HG02798 (cell line): ENCODE measurements at regions not wholly inside any gene's neighbourhood (a gene's known extent, or its start where the extent isn't known, plus 50 kb on each side); places are given as distances from the start of the nearest gene placed in this dataset.
A peak's percentile ranks its signal among the peaks of the same experiment; 100 is the strongest.

ENCODE experiments used
- ATAC-seq: cut with Tn5 transposase; IDR thresholded peaks from one replicate; pipeline ENCODE4 v1.9.1; 2021; ENCODE audit warnings: mild to moderate bottlenecking; ENCODE audit not compliant: unreplicated experiment, poor library complexity

GRCh38 chr10:78630944-78631838 lies 437.6 kb upstream of the ZMIZ1 start:
- peak; percentile 63 for ATAC-seq

- no peak for ATAC-seq
Observed at GRCh38 chr10:78634389-78634815, 434.4 kb upstream of the ZMIZ1 start.

- ATAC-seq: no peak
Observed at GRCh38 chr10:78634835-78635234, 433.9 kb upstream of the ZMIZ1 start.

- ATAC-seq: no peak
Observed at GRCh38 chr10:78639629-78640028, 429.1 kb upstream of the ZMIZ1 start.

- no peak for ATAC-seq
Observed at GRCh38 chr10:78640796-78641636, 427.8 kb upstream of the ZMIZ1 start.

- ATAC-seq: no peak
Observed at GRCh38 chr10:78641693-78642092, 427.1 kb upstream of the ZMIZ1 start.

- ATAC-seq: no peak
Observed at GRCh38 chr10:78642269-78642816, 426.4 kb upstream of the ZMIZ1 start.

- no peak for ATAC-seq
Observed at GRCh38 chr10:78643513-78643912, 425.3 kb upstream of the ZMIZ1 start.

- ATAC-seq: no peak
Observed at GRCh38 chr10:78644550-78644949, 424.2 kb upstream of the ZMIZ1 start.

- no peak for ATAC-seq
Observed at GRCh38 chr10:78645169-78645686, 423.5 kb upstream of the ZMIZ1 start.

GRCh38 chr10:78645975-78646374 lies 422.8 kb upstream of the ZMIZ1 start:
- no peak for ATAC-seq

GRCh38 chr10:78648256-78648860 lies 420.4 kb upstream of the ZMIZ1 start:
- no peak for ATAC-seq

- ATAC-seq: no peak
Observed at GRCh38 chr10:78649429-78649828, 419.3 kb upstream of the ZMIZ1 start.

GRCh38 chr10:78650122-78650521 lies 418.6 kb upstream of the ZMIZ1 start:
- ATAC-seq: no peak

- ATAC-seq: no peak
Observed at GRCh38 chr10:78651287-78651686, 417.5 kb upstream of the ZMIZ1 start.

GRCh38 chr10:78653555-78653954 lies 415.2 kb upstream of the ZMIZ1 start:
- no peak for ATAC-seq

- no peak for ATAC-seq
Observed at GRCh38 chr10:78654047-78654590, 414.6 kb upstream of the ZMIZ1 start.

GRCh38 chr10:78655979-78656378 lies 412.8 kb upstream of the ZMIZ1 start:
- no peak for ATAC-seq

- ATAC-seq: no peak
Observed at GRCh38 chr10:78656417-78657162, 412.2 kb upstream of the ZMIZ1 start.
